ENCODE measurements at regions not wholly inside any gene's neighbourhood (a gene's known extent, or its start where the extent isn't known, plus 50 kb on each side); places are given as distances from the start of the nearest gene placed in this dataset.

DNA sequence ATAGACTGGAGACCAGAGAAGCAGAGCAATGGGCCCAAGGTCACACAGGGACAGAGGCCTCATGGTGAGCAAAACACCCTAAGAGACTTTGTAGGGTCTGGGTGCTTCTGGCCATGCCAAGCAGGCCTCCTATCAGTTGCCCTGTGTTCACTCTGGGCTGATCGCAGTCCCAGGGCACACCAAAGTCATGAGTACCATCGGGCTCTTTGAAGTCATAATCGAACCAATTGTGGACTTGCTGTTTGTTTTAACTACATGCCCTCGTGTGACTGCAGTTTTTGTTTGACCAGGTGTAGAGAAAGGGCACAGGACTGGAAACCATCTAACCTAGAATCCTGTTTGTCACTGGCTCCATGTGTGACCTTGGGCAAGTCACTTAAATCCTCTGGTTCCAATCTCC is 172.5 kb upstream of the CPEB2 start:
- no peak for TF ChIP-seq CTCF (IDR thresholded peaks at IDR 0.05)
- no peak for TF ChIP-seq EZH2phosphoT487 (IDR thresholded peaks at IDR 0.05)
- TF ChIP-seq EZH2 (IDR thresholded peaks at IDR 0.05), result no peak
